ENCODE measurements at regions not wholly inside any gene's neighbourhood (a gene's known extent, or its start where the extent isn't known, plus 50 kb on each side); places are given as distances from the start of the nearest gene placed in this dataset.

DNA sequence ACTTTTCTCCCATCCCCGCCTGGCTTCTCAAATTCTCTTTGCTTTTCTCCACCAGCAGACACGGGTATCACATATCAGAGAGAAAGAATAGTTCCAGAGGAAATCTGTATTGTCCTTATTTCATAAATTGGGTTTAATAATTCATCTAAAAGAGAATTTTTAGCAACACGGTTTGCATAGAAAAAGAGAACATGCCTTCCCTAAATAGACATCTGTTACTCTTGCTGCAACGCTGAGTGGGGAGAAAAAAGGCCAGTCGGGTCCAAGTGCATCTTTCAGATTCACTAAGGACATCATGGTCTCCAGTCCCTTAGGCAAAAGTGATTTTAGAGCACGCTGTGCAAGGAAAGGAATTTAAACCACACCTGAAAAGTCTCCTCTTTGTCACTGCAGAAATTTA, 201.3 kb downstream of the ABHD5 start:
- H3K4me1 ChIP-seq = peaks cover 12 to 28% (median 21%) of the 10 kb centered on the region in 4 donors
- H3K9me3 ChIP-seq = no peaks in the 10 kb centered on the region
- no peak overlapping the region for H3K4me3 ChIP-seq
- H3K36me3 ChIP-seq = no peaks in the 10 kb centered on the region
- peaks cover 0 to 19% (median 17%) of the 10 kb centered on the region in 3 donors for H3K27me3 ChIP-seq
- no peak for DNase-seq
- 55 to 70% (median 59%) methylated on average over 6 of the region's 6 CpGs for WGBS, 5 donors
- no peak overlapping the region for H3K27ac ChIP-seq
- intact Hi-C loops (cut with DNase I; ENCODE audit: low total_unique reads) = no loop called here
- TF ChIP-seq POLR2A (IDR thresholded peaks at IDR 0.05) = no peak
- TF ChIP-seq EP300 (IDR thresholded peaks at IDR 0.05) = no peak
- TF ChIP-seq, protein P1, sequence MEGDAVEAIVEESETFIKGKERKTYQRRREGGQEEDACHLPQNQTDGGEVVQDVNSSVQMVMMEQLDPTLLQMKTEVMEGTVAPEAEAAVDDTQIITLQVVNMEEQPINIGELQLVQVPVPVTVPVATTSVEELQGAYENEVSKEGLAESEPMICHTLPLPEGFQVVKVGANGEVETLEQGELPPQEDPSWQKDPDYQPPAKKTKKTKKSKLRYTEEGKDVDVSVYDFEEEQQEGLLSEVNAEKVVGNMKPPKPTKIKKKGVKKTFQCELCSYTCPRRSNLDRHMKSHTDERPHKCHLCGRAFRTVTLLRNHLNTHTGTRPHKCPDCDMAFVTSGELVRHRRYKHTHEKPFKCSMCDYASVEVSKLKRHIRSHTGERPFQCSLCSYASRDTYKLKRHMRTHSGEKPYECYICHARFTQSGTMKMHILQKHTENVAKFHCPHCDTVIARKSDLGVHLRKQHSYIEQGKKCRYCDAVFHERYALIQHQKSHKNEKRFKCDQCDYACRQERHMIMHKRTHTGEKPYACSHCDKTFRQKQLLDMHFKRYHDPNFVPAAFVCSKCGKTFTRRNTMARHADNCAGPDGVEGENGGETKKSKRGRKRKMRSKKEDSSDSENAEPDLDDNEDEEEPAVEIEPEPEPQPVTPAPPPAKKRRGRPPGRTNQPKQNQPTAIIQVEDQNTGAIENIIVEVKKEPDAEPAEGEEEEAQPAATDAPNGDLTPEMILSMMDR (IDR thresholded peaks at IDR 0.05) = no peak
- no peak for TF ChIP-seq POLR2AphosphoS5 (IDR thresholded peaks at IDR 0.05)

DNA sequence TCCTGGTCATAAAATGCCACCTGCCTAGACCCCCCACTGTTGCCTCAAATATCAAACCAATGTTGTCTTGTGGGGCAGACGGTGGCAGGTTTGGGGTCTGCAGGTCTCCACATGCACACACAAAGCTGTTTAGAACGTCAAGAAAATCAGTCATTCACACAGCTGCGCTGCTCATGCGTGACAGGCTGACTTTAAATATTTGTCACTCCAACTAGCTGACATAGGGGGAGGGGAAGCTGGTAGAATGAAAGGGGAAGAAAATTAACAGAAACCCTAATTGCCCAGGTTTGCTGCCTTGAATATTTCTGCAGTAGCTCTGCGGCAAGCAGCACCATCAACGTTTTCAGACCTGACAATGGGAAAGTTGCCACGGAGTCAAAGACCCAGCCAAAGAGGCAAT, 201.8 kb downstream of the ABHD5 start:
- H3K27ac ChIP-seq = no peak overlapping the region
- no peaks in the 10 kb centered on the region for H3K9me3 ChIP-seq
- 13 to 21% (median 20%) methylated on average over 7 of the region's 7 CpGs for WGBS, 5 donors
- no peak for TF ChIP-seq EP300 (IDR thresholded peaks at IDR 0.05)
- no peak for TF ChIP-seq POLR2AphosphoS5 (IDR thresholded peaks at IDR 0.05)
- TF ChIP-seq, protein P1 (IDR thresholded peaks at IDR 0.05) = no peak
- no peak for TF ChIP-seq POLR2A (IDR thresholded peaks at IDR 0.05)
- no peak overlapping the region for H3K4me3 ChIP-seq
- intact Hi-C loops (cut with DNase I; ENCODE audit: low total_unique reads) = no loop called here
- H3K27me3 ChIP-seq = peaks cover 0 to 19% (median 17%) of the 10 kb centered on the region in 3 donors
- H3K36me3 ChIP-seq = no peaks in the 10 kb centered on the region
- H3K4me1 ChIP-seq = peaks cover 12 to 28% (median 21%) of the 10 kb centered on the region in 4 donors
- peak in 1 of 2 donors; percentile 18 for DNase-seq

DNA sequence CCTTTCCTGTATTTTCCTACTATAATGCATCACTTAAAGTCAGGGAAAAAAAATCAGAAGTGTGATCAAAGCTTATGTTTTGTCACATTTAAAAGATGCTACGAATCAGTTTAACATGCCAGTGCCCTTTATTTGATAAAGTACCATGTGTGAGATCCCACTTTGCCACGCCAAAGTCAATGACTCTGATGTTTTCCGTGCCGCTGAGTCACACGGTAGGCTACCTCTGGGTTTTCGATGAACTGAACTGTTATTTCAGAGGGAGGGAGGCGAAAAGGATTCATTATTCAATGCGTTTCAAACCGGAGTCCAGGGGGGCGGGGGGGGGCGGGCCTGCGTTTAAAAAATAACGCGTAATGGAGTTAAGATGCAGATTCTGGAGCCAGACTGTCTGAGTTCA, 203.0 kb downstream of the ABHD5 start:
- Histone ChIP-seq H3K9me3 (no peaks in the 10 kb centered on the region), H3K27ac (peak overlapping the region in 2 of 5 donors; percentile 41 to 54), H3K4me1 (peaks cover 12 to 28% (median 21%) of the 10 kb centered on the region in 4 donors), H3K4me3 (peak overlapping the region; percentile 43 to 65 (median 51)), H3K36me3 (no peaks in the 10 kb centered on the region), H3K27me3 (peaks cover 0 to 19% (median 17%) of the 10 kb centered on the region in 3 donors)
- intact Hi-C loops (cut with DNase I; ENCODE audit: low total_unique reads) = no loop called here
- WGBS, 5 donors = 6 to 13% (median 9%) methylated on average over 14 of the region's 14 CpGs
- DNase-seq = peak in 1 of 2 donors; percentile 19
- TF ChIP-seq EP300 (IDR thresholded peaks at IDR 0.05) = no peak
- TF ChIP-seq, protein P1 (IDR thresholded peaks at IDR 0.05) = no peak
- no peak for TF ChIP-seq POLR2AphosphoS5 (IDR thresholded peaks at IDR 0.05)
- TF ChIP-seq POLR2A (IDR thresholded peaks at IDR 0.05) = no peak

DNA sequence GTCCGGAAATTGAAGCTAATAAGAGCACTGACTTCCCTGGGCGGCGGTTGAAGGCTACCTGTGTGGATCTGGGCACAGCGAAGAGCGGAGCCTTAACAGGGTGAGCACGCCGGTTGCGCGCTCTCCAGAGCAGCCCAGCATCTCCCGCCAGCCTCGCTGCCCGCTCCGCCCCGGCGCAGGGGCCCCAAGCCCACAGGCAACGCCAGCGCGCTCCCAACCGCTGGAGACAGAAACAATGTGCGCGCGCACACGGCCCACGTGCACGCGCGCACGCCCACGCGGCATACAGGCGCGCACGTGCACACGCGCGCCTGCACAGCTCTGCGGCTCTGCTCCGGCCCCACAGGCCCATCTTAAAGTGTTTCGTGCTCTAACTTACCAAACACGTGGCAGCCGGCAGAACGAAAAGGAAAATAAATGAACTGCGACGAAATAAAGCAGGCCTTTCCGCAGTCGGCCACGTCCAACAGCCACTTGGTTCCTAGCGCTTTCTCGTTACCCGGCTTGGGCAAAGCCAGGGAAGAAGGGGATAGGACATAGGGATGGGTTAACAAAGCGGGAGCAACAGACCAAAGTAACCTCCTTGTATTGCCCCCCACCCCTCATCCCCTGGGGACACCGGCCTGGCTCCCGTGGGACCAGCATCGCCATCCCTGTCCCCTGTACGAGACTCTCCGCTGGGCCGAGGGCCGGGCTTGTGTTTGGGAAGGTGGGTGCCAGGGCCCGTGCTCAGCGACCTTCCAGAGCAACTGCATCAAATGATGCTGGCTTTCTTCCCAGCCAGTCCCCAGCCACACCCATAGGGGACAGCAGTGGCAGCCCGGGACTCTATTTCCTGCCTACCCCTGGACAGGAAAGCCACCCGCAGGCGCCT, 203.7 kb downstream of the ABHD5 start:
- 5 to 18% (median 8%) methylated on average over 32 to 63 of the region's 63 CpGs for WGBS, 5 donors
- DNase-seq = peak; percentile 52 to 90
- H3K27me3 ChIP-seq = peaks cover 0 to 23% (median 17%) of the 10 kb centered on the region in 3 donors

More for the DNA sequence above, 203.7 kb downstream of the ABHD5 start:
- H3K4me3 ChIP-seq = peak overlapping the region; percentile 43 to 65 (median 51)
- intact Hi-C loops (cut with DNase I; ENCODE audit: low total_unique reads) = no loop called here
- H3K9me3 ChIP-seq = no peaks in the 10 kb centered on the region
- H3K36me3 ChIP-seq = no peaks in the 10 kb centered on the region
- TF ChIP-seq, protein P1 (IDR thresholded peaks at IDR 0.05) = no peak
- TF ChIP-seq POLR2A (IDR thresholded peaks at IDR 0.05) (no peak), EP300 (IDR thresholded peaks at IDR 0.05) (no peak), POLR2AphosphoS5 (IDR thresholded peaks at IDR 0.05) (no peak)
- peaks cover 12 to 28% (median 21%) of the 10 kb centered on the region in 4 donors for H3K4me1 ChIP-seq
- peak overlapping the region in 4 of 5 donors; percentile 1 to 54 (median 40) for H3K27ac ChIP-seq

All from stomach (tissue), 8 donors.